PC-9 (cell line): ENCODE measurements at regions not wholly inside any gene's neighbourhood (a gene's known extent, or its start where the extent isn't known, plus 50 kb on each side); places are given as distances from the start of the nearest gene placed in this dataset.
"Not testable (repeated sequence)": the region's sequence is repeated elsewhere in the genome, so short reads cannot be mapped to it uniquely, and the experiment has no call there.

Experiments used
- BruUV-seq: library from RNA; stranded (reverse); fragments of 400-500 nt; replicated peaks from 2 replicates; lab custom pipeline; 2021; lab: Mats Ljungman, UMichigan
- CTCF ChIA-PET: fragments of 300-600 bp; sonication (Branson Sonifier 250); formaldehyde crosslinking; loops from one replicate; lab custom pipeline; 2022; ENCODE audit warnings: antibody characterized with exemption; lab: Charles Lee
- POLR2A ChIA-PET: fragments of 300-600 bp; sonication (Branson Sonifier 250); formaldehyde crosslinking; loops from one replicate; lab custom pipeline; 2022; ENCODE audit warnings: antibody characterized with exemption; ENCODE audit not compliant: unreplicated experiment; lab: Charles Lee
- DNase-seq, 2 experiments: peaks; one replicate each; pipeline versions ENCODE4 v3.0.0 to v3.0.0-alpha.2; 2015 to 2022; ENCODE audit warnings: mixed read lengths in 1 of 2
- H2AFZ ChIP-seq: fragments of 200-600 bp; sonication (generic); 2 replicates; pipeline ENCODE4 v1.8.1; 2017; ENCODE audit warnings: antibody characterized with exemption
- H3F3A ChIP-seq: fragments of 200-600 bp; sonication (generic); 2 replicates; pipeline ENCODE4 v1.8.1; 2017; ENCODE audit warnings: antibody characterized with exemption, mild to moderate bottlenecking, low read depth; ENCODE audit not compliant: insufficient read depth
- H3K27ac ChIP-seq: fragments of 200-600 bp; sonication (generic); 2 replicates; pipeline ENCODE4 v1.6.1; 2016; ENCODE audit warnings: mixed run types
- H3K27me3 ChIP-seq: fragments of 200-600 bp; sonication (generic); 2 replicates; pipeline ENCODE4 v1.6.1; 2016; ENCODE audit warnings: low read depth, mixed run types; ENCODE audit not compliant: insufficient read depth
- H3K36me3 ChIP-seq: fragments of 200-600 bp; sonication (generic); 2 replicates; pipeline ENCODE4 v1.6.1; 2016; ENCODE audit warnings: low read depth, mixed run types
- H3K4me1 ChIP-seq: fragments of 200-600 bp; sonication (generic); replicated peaks from 2 replicates; pipeline ENCODE4 v1.6.1; 2016; ENCODE audit warnings: mixed run types; ENCODE audit not compliant: insufficient read depth
- H3K4me2 ChIP-seq: fragments of 200-600 bp; sonication (generic); 2 replicates; pipeline ENCODE4 v1.6.1; 2017; ENCODE audit warnings: mixed run types
- H3K4me3 ChIP-seq: fragments of 200-600 bp; sonication (generic); 2 replicates; pipeline ENCODE4 v1.6.1; 2016; ENCODE audit warnings: mixed run types
- H3K79me2 ChIP-seq: fragments of 200-600 bp; sonication (generic); 2 replicates; pipeline ENCODE4 v1.6.1; 2017; ENCODE audit warnings: low read depth, mixed run types
- H3K9me2 ChIP-seq: fragments of 200-600 bp; sonication (generic); 2 replicates; pipeline ENCODE4 v1.8.1; 2017; ENCODE audit warnings: mild to moderate bottlenecking; ENCODE audit not compliant: insufficient read depth
- H3K9me3 ChIP-seq: fragments of 200-600 bp; sonication (generic); 2 replicates; pipeline ENCODE4 v1.8.1; 2016; ENCODE audit warnings: low read depth; ENCODE audit not compliant: insufficient read depth
- H4K20me1 ChIP-seq: fragments of 200-600 bp; sonication (generic); 2 replicates; pipeline ENCODE4 v1.8.1; 2017; ENCODE audit not compliant: insufficient read depth
- intact Hi-C: fragments of 100-400 bp; cut with micrococcal nuclease; formaldehyde crosslinking; loops from one replicate; pipeline ENCODE4 v1.10.0; 2022; ENCODE audit not compliant: unreplicated experiment

GRCh38 chr1:234817313-234818039 lies 207.5 kb upstream of the IRF2BP2 start:
- H3K9me3 ChIP-seq, H3K27me3 ChIP-seq, H3K79me2 ChIP-seq, CTCF ChIA-PET, H3K27ac ChIP-seq, H3F3A ChIP-seq, H3K4me2 ChIP-seq, H3K9me2 ChIP-seq, DNase-seq, H3K4me1 ChIP-seq, BruUV-seq, H3K36me3 ChIP-seq, H4K20me1 ChIP-seq, intact Hi-C loops, POLR2A ChIA-PET, H3K4me3 ChIP-seq, H2AFZ ChIP-seq: not testable (repeated sequence)

DNA sequence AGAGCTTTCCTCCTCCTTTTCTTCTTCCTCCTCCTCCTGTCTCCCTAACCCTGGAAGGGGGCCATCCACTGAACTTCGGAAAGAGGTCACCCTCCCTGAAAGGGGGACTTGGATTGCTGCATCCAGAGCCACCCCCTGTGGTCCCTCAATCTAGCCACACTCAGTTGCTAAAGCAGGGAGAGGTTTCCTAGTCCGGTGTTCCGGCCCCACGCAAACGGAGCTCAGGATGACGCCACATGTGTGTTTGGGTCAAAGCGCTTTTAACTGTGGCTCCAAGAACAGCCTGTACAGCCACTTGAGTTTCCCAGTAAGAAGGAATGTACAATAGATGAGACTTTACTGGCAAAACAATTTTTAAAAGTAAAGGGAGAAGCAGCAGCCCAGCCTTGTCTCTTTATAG lies 206.9 kb upstream of the IRF2BP2 start:
- H3K4me1 ChIP-seq, H3K27ac ChIP-seq, CTCF ChIA-PET, H3K4me3 ChIP-seq, BruUV-seq, H3K9me3 ChIP-seq, intact Hi-C loops, H4K20me1 ChIP-seq, H3K79me2 ChIP-seq, H3F3A ChIP-seq, POLR2A ChIA-PET, H3K4me2 ChIP-seq, H2AFZ ChIP-seq, DNase-seq, H3K9me2 ChIP-seq, H3K36me3 ChIP-seq, H3K27me3 ChIP-seq: not testable (repeated sequence)

- DNase-seq, H3F3A ChIP-seq, H3K36me3 ChIP-seq, BruUV-seq, H3K9me3 ChIP-seq, H3K4me1 ChIP-seq, CTCF ChIA-PET, intact Hi-C loops, H3K27me3 ChIP-seq, H3K4me2 ChIP-seq, H3K9me2 ChIP-seq, POLR2A ChIA-PET, H3K4me3 ChIP-seq, H3K27ac ChIP-seq, H2AFZ ChIP-seq, H4K20me1 ChIP-seq, H3K79me2 ChIP-seq: not testable (repeated sequence)
These were observed 206.3 kb upstream of the IRF2BP2 start for GRCh38 chr1:234816186-234816851.

DNA sequence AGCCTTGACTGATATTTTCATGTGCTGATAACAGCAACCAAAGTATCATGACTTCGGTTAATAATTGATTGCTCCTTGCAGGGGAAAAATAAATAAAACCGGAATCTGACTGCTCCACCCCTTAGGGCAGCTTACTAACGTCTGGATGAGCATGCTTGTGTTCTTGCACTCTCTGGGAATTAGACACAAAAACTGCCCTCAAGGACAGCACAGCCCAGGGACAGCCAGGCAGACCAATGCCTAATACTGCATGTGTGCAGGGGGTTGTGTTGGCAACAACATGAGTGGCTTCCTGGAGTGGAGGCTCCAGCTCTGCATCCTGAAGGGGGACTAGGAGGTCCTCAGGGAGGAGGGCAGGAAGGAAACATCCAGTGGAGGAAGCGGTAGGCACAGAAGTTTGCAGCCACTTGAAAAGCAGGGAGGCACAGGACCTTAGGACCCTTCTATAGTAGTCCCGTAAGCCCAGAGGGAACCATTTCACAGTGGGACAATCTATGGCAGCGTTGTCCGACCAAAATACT lies 205.4 kb upstream of the IRF2BP2 start:
- intact Hi-C loops, H3K27ac ChIP-seq, CTCF ChIA-PET, H3K27me3 ChIP-seq, H3K9me2 ChIP-seq, DNase-seq, H3F3A ChIP-seq, H3K36me3 ChIP-seq, H4K20me1 ChIP-seq, H3K4me3 ChIP-seq, H2AFZ ChIP-seq, H3K9me3 ChIP-seq, BruUV-seq, POLR2A ChIA-PET, H3K79me2 ChIP-seq, H3K4me1 ChIP-seq, H3K4me2 ChIP-seq: not testable (repeated sequence)

- BruUV-seq, H4K20me1 ChIP-seq, H3K9me2 ChIP-seq, POLR2A ChIA-PET, H3K79me2 ChIP-seq, intact Hi-C loops, H3F3A ChIP-seq, H3K4me1 ChIP-seq, H3K27me3 ChIP-seq, H3K36me3 ChIP-seq, H3K9me3 ChIP-seq, H2AFZ ChIP-seq, H3K4me3 ChIP-seq, H3K27ac ChIP-seq, CTCF ChIA-PET, DNase-seq, H3K4me2 ChIP-seq: not testable (repeated sequence)
These were observed 204.3 kb upstream of the IRF2BP2 start for GRCh38 chr1:234814235-234814634.

- H2AFZ ChIP-seq, BruUV-seq, H3K36me3 ChIP-seq, H3K79me2 ChIP-seq, H3K4me2 ChIP-seq, H3K9me3 ChIP-seq, H3K9me2 ChIP-seq, H3K4me1 ChIP-seq, H4K20me1 ChIP-seq, POLR2A ChIA-PET, intact Hi-C loops, H3K4me3 ChIP-seq, H3K27me3 ChIP-seq, H3K27ac ChIP-seq, CTCF ChIA-PET, H3F3A ChIP-seq: not testable (repeated sequence)
- DNase-seq = peak in 1 of 2 experiments; percentile 50
These were observed 201.8 kb upstream of the IRF2BP2 start for GRCh38 chr1:234811824-234812223.

GRCh38 chr1:234810726-234811125 lies 200.7 kb upstream of the IRF2BP2 start:
- H3K4me2 ChIP-seq, H3K27ac ChIP-seq, H3K9me2 ChIP-seq, H3K36me3 ChIP-seq, POLR2A ChIA-PET, H3K4me3 ChIP-seq, H3K9me3 ChIP-seq, H3K27me3 ChIP-seq, H3K79me2 ChIP-seq, intact Hi-C loops, H4K20me1 ChIP-seq, DNase-seq, H2AFZ ChIP-seq, H3F3A ChIP-seq, BruUV-seq, CTCF ChIA-PET, H3K4me1 ChIP-seq: not testable (repeated sequence)
